Sigmoid colon (tissue), 6 donors: ENCODE measurements at regions not wholly inside any gene's neighbourhood (a gene's known extent, or its start where the extent isn't known, plus 50 kb on each side); places are given as distances from the start of the nearest gene placed in this dataset.
A peak's percentile ranks its signal among the peaks of the same experiment; 100 is the strongest.

Experiments used
- DNase-seq: peaks from one replicate; pipeline ENCODE4 v3.0.0-alpha.2; 2019
- H3K27ac ChIP-seq, 4 donors: fragments of 200-600 bp; sonication (generic); one replicate each; pipeline ENCODE4 v1.5.1; 2016 to 2019; ENCODE audit warnings: mild to moderate bottlenecking in 1 of 4
- H3K27me3 ChIP-seq, 3 donors: fragments of 200-600 bp; sonication (generic); one replicate each; pipeline ENCODE4 v1.5.1; 2019; ENCODE audit warnings: mild to moderate bottlenecking in 1 of 3
- H3K36me3 ChIP-seq, 4 donors: fragments of 200-600 bp; sonication (generic); one replicate each; pipeline ENCODE4 v1.5.1; 2016 to 2019
- H3K4me1 ChIP-seq, 4 donors: fragments of 200-600 bp; sonication (generic); one replicate each; pipeline ENCODE4 v1.5.1; 2017 to 2019
- H3K4me3 ChIP-seq, 4 donors: fragments of 200-600 bp; sonication (generic); one replicate each; pipeline ENCODE4 v1.5.1; 2017 to 2019; ENCODE audit warnings: mild to moderate bottlenecking in 2 of 4, moderate library complexity in 1 of 4
- H3K9me3 ChIP-seq, 4 donors: fragments of 200-600 bp in 3 of 4; sonication (generic) in 3 of 4; one replicate each; pipeline versions ENCODE4 v1.5.1 to v1.6.1; 2013 to 2019
- CTCF ChIP-seq, 4 experiments: fragments of 450-650 bp in 3 of 4; fragments of 200-600 bp in 1 of 4; IDR thresholded peaks; one replicate each; pipeline ENCODE4 v1.5.1; 2016 to 2019; ENCODE audit warnings: antibody characterized with exemption in 4 of 4, mild to moderate bottlenecking in 3 of 4, moderate library complexity in 2 of 4
- EP300 ChIP-seq, 4 donors: sonication (generic); formaldehyde crosslinking; IDR thresholded peaks; one replicate each; pipeline ENCODE4 v1.6.1; 2017; ENCODE audit warnings: antibody characterized with exemption in 4 of 4
- POLR2A ChIP-seq, 2 donors: fragments of 450-650 bp; IDR thresholded peaks; one replicate each; pipeline ENCODE4 v1.6.1; 2016; ENCODE audit warnings: antibody characterized with exemption in 2 of 2, mild to moderate bottlenecking in 2 of 2, moderate library complexity in 2 of 2
- POLR2AphosphoS5 ChIP-seq, 4 donors: sonication (generic); formaldehyde crosslinking; IDR thresholded peaks; one replicate each; pipeline ENCODE4 v1.6.1; 2017; ENCODE audit warnings: antibody characterized with exemption in 4 of 4
- WGBS, 2 donors: extraction: QIAGEN DNeasy Blood & Tissue Kit; methylation state at CpG; one replicate each; pipeline ENCODE4 v1.1.7; 2013; 5-methylcytosine and 5-hydroxymethylcytosine counted together
- intact Hi-C: fragments of 100-400 bp; cut with DNase I; formaldehyde crosslinking; loops from one replicate; pipeline ENCODE4 v1.15.1; 2023
- donor health status: healthy with polysubstance abuse.
- donor health status: healthy.

GRCh38 chr7:135803143-135803542 lies 54.5 kb upstream of the FAM180A start:
- no peaks in the 10 kb centered on the region for H3K27me3 ChIP-seq

GRCh38 chr7:135802697-135803096 lies 54.1 kb upstream of the FAM180A start:
- H3K4me1 ChIP-seq: peaks cover 0 to 19% (median 3%) of the 10 kb centered on the region in 4 donors
- no peaks in the 10 kb centered on the region for H3K36me3 ChIP-seq
- 79 to 84% methylated on average over 3 of the region's 3 CpGs for WGBS, 2 donors
- no peak overlapping the region for H3K27ac ChIP-seq
- H3K9me3 ChIP-seq: no peaks in the 10 kb centered on the region
- H3K27me3 ChIP-seq: no peaks in the 10 kb centered on the region
- intact Hi-C loops: loop anchor here (5.0 to 10.0 kb wide), 4 partner anchors 1062 to 1790 kb away; partner anchors contain the start of gene CHRM2
- no peak overlapping the region for H3K4me3 ChIP-seq
- DNase-seq: no peak
- TF ChIP-seq POLR2AphosphoS5 (IDR thresholded peaks at IDR 0.05) (no peak), EP300 (IDR thresholded peaks at IDR 0.05) (no peak), POLR2A (IDR thresholded peaks at IDR 0.05) (no peak), CTCF (IDR thresholded peaks at IDR 0.05) (no peak)

More at GRCh38 chr7:135803143-135803542, 54.5 kb upstream of the FAM180A start:
- DNase-seq: no peak
- no peak overlapping the region for H3K4me3 ChIP-seq
- H3K9me3 ChIP-seq: no peaks in the 10 kb centered on the region
- TF ChIP-seq POLR2A (IDR thresholded peaks at IDR 0.05): no peak
- TF ChIP-seq EP300 (IDR thresholded peaks at IDR 0.05): no peak
- no peak for TF ChIP-seq CTCF (IDR thresholded peaks at IDR 0.05)
- TF ChIP-seq POLR2AphosphoS5 (IDR thresholded peaks at IDR 0.05): no peak
- H3K27ac ChIP-seq: no peak overlapping the region
- peaks cover 0 to 19% (median 3%) of the 10 kb centered on the region in 4 donors for H3K4me1 ChIP-seq
- H3K36me3 ChIP-seq: no peaks in the 10 kb centered on the region
- intact Hi-C loops: loop anchor here (5.0 to 10.0 kb wide), 4 partner anchors 1062 to 1789 kb away; partner anchors contain the start of gene CHRM2
- WGBS, 2 donors: 45 to 92% methylated on average over 1 of the region's 1 CpG

- DNase-seq: no peak
- Histone ChIP-seq H3K9me3 (no peaks in the 10 kb centered on the region), H3K4me1 (peaks cover 0 to 22% (median 7%) of the 10 kb centered on the region in 4 donors), H3K4me3 (no peak overlapping the region), H3K27ac (no peak overlapping the region), H3K36me3 (no peaks in the 10 kb centered on the region), H3K27me3 (no peaks in the 10 kb centered on the region)
- WGBS, 2 donors: 75 to 84% methylated on average over 6 of the region's 6 CpGs
- intact Hi-C loops: loop anchor here (1.0 to 10.0 kb wide), 5 partner anchors 207 to 1790 kb away; partner anchors contain the start of gene CHRM2
- TF ChIP-seq EP300 (IDR thresholded peaks at IDR 0.05) (no peak), POLR2AphosphoS5 (IDR thresholded peaks at IDR 0.05) (no peak), POLR2A (IDR thresholded peaks at IDR 0.05) (no peak), CTCF (IDR thresholded peaks at IDR 0.05) (no peak)
Observed at GRCh38 chr7:135801877-135802276, 53.3 kb upstream of the FAM180A start.

GRCh38 chr7:135801045-135801693 lies 52.6 kb upstream of the FAM180A start:
- H3K4me3 ChIP-seq: no peak overlapping the region
- H3K27ac ChIP-seq: no peak overlapping the region
- peaks cover 0 to 29% (median 14%) of the 10 kb centered on the region in 4 donors for H3K4me1 ChIP-seq
- 37 to 39% methylated on average over 16 of the region's 16 CpGs for WGBS, 2 donors
- H3K9me3 ChIP-seq: no peaks in the 10 kb centered on the region
- H3K36me3 ChIP-seq: no peaks in the 10 kb centered on the region
- TF ChIP-seq POLR2AphosphoS5 (IDR thresholded peaks at IDR 0.05) (no peak), EP300 (IDR thresholded peaks at IDR 0.05) (no peak), CTCF (IDR thresholded peaks at IDR 0.05) (peak; percentile 66 to 75 (median 74))
- intact Hi-C loops: loop anchor here (1.0 to 10.0 kb wide), 5 partner anchors 208 to 1791 kb away; partner anchors contain the start of gene CHRM2
- no peaks in the 10 kb centered on the region for H3K27me3 ChIP-seq
- no peak for DNase-seq
